ENCODE measurements at regions not wholly inside any gene's neighbourhood (a gene's known extent, or its start where the extent isn't known, plus 50 kb on each side); places are given as distances from the start of the nearest gene placed in this dataset.

DNA sequence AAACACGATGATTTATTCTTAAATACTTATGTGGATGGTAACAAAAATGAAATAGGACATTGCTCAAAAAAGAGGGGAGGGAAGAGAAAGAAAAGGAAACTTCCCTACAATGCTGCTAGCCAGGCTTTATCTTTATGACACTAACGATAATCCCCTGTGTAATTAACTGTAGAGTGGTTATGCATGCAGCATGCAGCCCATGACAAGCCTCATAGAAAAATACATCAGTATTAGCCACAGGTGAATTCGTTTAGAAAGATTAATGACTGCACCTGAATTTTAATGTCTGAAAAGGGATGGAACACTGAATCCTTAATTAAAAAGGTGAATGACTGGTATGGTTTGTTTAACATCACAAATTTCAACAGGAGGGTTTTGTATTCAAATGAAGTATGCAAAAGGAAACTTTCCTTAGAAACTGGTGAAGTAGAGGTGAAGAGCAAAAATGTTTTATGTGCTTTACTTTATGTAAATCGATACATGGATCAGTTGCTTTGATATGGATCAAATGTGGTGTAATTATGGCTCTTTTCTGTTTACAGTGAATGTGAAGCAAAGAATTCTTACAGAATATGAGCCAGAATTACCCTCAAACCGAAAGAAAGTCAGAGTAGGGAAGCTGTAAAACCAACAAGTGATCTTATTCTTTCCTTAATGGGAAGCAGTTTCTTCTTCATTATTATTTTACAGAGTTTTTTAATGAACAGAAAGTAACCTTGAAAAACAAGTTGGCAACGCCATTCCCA, 569.6 kb upstream of the ADGRL2 start:
- TF ChIP-seq, protein P1, sequence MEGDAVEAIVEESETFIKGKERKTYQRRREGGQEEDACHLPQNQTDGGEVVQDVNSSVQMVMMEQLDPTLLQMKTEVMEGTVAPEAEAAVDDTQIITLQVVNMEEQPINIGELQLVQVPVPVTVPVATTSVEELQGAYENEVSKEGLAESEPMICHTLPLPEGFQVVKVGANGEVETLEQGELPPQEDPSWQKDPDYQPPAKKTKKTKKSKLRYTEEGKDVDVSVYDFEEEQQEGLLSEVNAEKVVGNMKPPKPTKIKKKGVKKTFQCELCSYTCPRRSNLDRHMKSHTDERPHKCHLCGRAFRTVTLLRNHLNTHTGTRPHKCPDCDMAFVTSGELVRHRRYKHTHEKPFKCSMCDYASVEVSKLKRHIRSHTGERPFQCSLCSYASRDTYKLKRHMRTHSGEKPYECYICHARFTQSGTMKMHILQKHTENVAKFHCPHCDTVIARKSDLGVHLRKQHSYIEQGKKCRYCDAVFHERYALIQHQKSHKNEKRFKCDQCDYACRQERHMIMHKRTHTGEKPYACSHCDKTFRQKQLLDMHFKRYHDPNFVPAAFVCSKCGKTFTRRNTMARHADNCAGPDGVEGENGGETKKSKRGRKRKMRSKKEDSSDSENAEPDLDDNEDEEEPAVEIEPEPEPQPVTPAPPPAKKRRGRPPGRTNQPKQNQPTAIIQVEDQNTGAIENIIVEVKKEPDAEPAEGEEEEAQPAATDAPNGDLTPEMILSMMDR (IDR thresholded peaks at IDR 0.05; ENCODE audit: low read depth, low read length, missing control alignments): no peak

DNA sequence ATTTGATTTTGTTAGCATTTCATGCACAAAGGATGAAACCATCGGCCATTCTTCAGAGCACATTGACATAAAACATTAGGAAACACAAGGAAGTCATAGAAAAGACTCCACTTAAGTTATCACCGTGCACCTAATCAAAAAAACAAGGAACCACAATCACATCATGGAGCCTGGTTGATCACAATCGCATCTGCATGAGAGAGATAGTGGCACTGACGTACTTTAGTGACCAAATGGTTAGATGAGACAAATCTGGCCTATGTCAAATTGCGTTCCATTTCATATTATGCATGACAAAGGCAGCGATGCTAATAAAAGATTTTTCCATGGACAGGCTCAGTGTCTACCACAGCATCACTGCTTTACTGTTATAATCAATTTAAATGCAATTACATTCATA, 571.8 kb upstream of the ADGRL2 start:
- H3K4me3 ChIP-seq (replicated peaks; ENCODE audit: low read depth, low read length): no peak overlapping the region
- no peak for DNase-seq (ENCODE audit: extremely low read depth, low read depth)
- TF ChIP-seq, protein P1 (IDR thresholded peaks at IDR 0.05; ENCODE audit: low read depth, low read length, missing control alignments): no peak

More for the DNA sequence above, 569.6 kb upstream of the ADGRL2 start:
- no peak overlapping the region for H3K4me3 ChIP-seq (replicated peaks; ENCODE audit: low read depth, low read length)
- DNase-seq (ENCODE audit: extremely low read depth, low read depth): no peak

DNA sequence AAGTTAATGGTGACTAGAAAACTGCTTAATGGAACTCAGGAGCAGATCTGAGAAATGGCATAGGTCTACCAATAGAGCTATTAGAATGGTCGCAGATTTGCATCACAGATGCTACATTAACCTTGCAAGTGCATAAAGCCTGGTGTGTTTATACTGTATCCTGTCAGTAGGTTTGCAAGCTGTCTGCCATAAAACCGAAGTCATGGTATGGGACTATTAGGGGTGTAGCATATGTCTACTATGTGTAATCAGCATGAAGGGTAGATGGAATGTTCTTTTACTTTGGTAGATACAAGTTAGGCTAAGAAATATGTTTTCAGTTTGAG, 574.2 kb upstream of the ADGRL2 start:
- DNase-seq (ENCODE audit: extremely low read depth, low read depth): no peak
- TF ChIP-seq, protein P1 (IDR thresholded peaks at IDR 0.05; ENCODE audit: low read depth, low read length, missing control alignments): no peak
- no peak overlapping the region for H3K4me3 ChIP-seq (replicated peaks; ENCODE audit: low read depth, low read length)

DNA sequence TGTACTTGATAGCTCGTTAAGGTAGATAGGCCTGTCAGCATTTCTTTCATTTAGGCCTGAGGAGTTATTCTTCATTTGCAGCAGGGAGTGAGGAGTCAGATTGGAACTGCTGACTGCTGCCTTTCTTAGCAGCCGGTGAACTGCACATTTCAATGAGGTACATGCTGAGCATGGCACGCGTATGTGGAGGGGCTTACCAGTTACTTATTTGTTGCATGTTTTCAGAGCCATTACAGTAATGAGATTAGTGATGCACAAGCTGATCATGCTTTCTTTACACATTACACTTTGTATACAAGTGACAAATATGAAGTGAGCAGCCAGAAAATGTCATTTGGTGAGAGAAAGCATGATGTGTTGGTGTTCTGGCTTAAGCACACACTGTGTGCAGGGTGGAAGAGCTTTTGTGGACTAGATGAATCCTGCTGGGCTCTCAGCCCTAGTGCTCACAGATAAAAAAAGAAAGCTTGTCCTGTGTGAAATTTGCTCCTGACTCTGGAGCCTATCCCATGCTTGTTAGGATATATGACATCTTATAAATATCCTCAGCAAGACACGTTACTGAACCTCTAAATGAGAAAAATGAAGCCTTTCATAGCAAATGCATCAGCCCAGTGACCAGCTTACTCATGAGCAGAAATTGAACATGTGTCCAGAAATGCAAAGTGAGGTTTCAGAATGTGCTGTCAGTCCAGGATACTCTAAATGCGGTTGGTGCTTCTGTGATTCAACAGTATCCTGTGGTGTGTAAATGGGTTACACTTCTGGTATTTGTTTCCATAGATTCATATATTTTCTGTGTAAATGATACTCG, 574.7 kb upstream of the ADGRL2 start:
- no peak for DNase-seq (ENCODE audit: extremely low read depth, low read depth)
- H3K4me3 ChIP-seq (replicated peaks; ENCODE audit: low read depth, low read length): no peak overlapping the region
- TF ChIP-seq, protein P1 (IDR thresholded peaks at IDR 0.05; ENCODE audit: low read depth, low read length, missing control alignments): no peak

DNA sequence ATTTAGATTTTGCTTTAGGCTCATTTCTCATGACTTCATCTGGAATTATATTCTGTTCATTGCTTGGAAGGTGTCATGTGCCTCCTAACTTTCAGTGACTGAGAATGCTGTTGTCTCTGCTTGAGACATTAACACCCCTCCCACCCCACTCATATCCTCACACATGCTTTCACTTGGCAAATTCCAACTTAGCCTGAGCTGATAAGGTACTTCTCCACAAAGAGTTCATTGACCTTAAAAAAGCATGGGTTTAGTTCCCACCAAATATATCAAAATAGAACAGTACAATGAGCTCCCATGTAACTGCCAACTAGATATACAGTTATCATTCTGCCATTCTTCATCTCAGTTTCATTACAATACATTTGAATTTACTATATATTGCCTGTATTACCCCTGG, 576.5 kb upstream of the ADGRL2 start:
- no peak for DNase-seq (ENCODE audit: extremely low read depth, low read depth)
- no peak overlapping the region for H3K4me3 ChIP-seq (replicated peaks; ENCODE audit: low read depth, low read length)
- TF ChIP-seq, protein P1 (IDR thresholded peaks at IDR 0.05; ENCODE audit: low read depth, low read length, missing control alignments): no peak

DNA sequence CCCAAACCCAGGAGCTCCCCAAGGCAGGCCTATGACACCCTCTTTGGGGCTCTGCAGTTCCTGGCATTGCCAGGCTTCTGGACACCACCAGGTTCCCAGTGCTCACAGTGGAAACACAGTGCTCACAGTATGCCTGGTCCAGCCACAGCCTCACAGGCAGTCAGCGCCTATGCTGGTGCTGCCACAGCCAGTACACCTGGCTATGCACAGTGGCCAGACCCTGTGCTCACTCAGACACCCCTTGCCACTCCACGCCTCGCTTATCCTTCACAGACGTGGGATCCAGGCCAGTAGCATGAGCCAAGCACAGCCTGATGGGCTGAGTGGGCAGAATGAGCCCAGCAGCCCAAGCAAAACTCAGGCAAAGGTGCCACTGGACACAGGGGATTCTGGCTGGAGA, 579.2 kb upstream of the ADGRL2 start:
- DNase-seq (ENCODE audit: extremely low read depth, low read depth): no peak
- TF ChIP-seq, protein P1 (IDR thresholded peaks at IDR 0.05; ENCODE audit: low read depth, low read length, missing control alignments): no peak
- no peak overlapping the region for H3K4me3 ChIP-seq (replicated peaks; ENCODE audit: low read depth, low read length)
